Heart left ventricle (tissue), 13 donors: ENCODE measurements at regions not wholly inside any gene's neighbourhood (a gene's known extent, or its start where the extent isn't known, plus 50 kb on each side); places are given as distances from the start of the nearest gene placed in this dataset.

ENCODE experiments used
- POLR2A ChIP-seq, 2 donors: fragments of 450-650 bp; IDR thresholded peaks; one replicate each; pipeline ENCODE4 v1.6.1; 2017; ENCODE audit warnings: antibody characterized with exemption in 2 of 2, mild to moderate bottlenecking in 2 of 2, moderate library complexity in 2 of 2
- TF ChIP-seq, protein P1 (sequence below), 12 donors: fragments of 200-600 bp; sonication (generic) in 4 of 12; IDR thresholded peaks; one replicate each; pipeline versions ENCODE4 v1.5.0 to v1.8.0; 2018 to 2022; ENCODE audit warnings: antibody characterized with exemption in 12 of 12, mild to moderate bottlenecking in 5 of 12
- donor health status: ischemic (EF 13 %, LVEDD 7.1; RV severe dilation, severe dysfunction).
- donor health status: DM: no; HTN: yes; CAD: no.
- donor health status: DM: no; HTN: no; CAD: no.
- donor health status: ischemic (EF 25% LVEDD 6.9; RV normal size, moderate dysfunction).
- donor health status: ischemic (EF 25% LVEDD 5.7; RV mildly dilated, moderate dysfunction).
- donor health status: ischemic (EF 35%, LVEDD 5.7; RV mildly dilated, moderate dysfunction).
- donor health status: nonischemic (EF 11% LVEDD 7.7; RV severe dilation, severe dysfunction).
- donor health status: DM: yes; HTN: yes; CAD: no.
- donor health status: PGD.
- donor health status: ischemic (EF 29% LVEDD 5.4; RV normal size, mild dysfunction).
- donor health status: nonischemic (EF 23%, LVEDD 6.1; RV moderate dilation, normal function).

DNA sequence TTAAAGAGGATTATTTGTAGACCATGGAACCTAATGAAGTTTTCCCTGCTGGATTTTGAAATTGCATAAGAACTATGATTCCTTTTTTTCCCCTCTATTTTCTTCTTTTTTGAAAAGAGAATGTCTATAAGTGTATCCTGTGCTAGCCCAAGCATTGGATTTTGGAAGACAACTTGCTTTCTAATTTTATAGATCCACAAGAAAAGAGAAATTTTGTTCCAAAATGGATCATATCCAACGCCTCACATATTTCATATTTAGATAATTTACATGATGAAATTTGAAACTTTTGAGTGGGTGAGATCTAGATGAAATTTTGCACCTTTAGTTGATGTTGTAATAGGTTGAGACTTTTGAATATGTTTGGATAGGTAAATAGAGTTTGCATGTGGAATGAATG is 978.7 kb downstream of the MRPL39 start:
- TF ChIP-seq, protein P1, sequence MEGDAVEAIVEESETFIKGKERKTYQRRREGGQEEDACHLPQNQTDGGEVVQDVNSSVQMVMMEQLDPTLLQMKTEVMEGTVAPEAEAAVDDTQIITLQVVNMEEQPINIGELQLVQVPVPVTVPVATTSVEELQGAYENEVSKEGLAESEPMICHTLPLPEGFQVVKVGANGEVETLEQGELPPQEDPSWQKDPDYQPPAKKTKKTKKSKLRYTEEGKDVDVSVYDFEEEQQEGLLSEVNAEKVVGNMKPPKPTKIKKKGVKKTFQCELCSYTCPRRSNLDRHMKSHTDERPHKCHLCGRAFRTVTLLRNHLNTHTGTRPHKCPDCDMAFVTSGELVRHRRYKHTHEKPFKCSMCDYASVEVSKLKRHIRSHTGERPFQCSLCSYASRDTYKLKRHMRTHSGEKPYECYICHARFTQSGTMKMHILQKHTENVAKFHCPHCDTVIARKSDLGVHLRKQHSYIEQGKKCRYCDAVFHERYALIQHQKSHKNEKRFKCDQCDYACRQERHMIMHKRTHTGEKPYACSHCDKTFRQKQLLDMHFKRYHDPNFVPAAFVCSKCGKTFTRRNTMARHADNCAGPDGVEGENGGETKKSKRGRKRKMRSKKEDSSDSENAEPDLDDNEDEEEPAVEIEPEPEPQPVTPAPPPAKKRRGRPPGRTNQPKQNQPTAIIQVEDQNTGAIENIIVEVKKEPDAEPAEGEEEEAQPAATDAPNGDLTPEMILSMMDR (IDR thresholded peaks at IDR 0.05): no peak
- no peak for TF ChIP-seq POLR2A (IDR thresholded peaks at IDR 0.05)
